DMS53 (cell line): ENCODE measurements at regions not wholly inside any gene's neighbourhood (a gene's known extent, or its start where the extent isn't known, plus 50 kb on each side); places are given as distances from the start of the nearest gene placed in this dataset.
A peak's percentile ranks its signal among the peaks of the same experiment; 100 is the strongest.

Experiments
- DNase-seq: peaks from one replicate; lab custom pipeline; 2025; lab: John Stamatoyannopoulos, UW

DNA sequence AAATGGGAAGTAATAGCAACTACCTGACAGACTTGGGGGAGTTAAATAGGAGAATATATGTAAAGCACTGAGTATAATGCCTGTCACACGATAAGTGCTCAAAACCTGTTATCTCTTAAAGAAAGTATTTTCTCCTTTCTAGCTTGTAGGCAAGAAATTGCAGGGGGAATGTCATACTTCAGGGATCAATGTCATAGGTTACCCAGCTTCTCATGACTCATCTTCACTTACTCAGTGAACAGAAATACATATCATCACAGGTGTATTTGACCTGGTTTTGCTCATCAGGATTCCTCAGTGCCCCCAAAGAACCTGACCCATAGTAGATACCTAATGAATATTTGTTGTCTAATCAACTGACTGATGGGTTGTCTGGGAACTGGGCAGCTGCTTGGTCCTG, 285.0 kb upstream of the ATP2B1 start:
- no peak for DNase-seq

DNA sequence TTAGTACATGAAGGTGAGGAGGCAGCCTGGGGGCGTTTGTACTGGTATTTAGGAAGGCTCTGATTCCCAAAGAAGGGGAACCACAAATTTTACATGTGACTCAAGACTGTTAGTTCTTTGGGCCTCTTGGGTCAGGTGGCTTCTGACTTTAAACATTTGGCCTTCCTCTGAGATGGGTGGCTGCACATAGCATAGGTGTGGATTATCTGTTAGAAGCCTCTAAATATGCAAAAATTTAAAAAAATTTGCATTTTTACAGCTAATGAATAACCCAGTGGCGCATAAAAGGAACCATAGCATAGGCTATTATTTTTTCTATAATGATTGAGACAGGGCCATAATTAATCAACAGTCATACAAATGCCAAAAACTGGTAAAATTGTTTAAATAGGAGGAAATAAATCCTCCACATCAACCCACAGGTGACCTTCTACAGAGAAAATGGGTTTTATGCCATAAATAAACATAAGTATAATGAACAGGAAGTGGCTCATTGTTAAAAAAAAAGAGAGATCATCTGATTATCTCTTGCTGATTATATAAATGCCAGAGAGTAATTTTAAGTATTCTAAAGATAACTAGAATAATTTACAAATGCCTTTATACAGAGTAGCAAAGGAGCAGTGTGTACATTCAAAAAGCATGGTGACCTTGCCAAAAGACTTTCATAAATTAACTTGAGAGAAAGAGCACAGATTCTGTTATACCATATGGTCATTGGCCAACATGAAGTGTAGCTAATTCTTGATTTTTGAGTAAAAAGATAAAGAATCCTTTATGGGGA, 284.2 kb upstream of the ATP2B1 start:
- DNase-seq: peak; percentile 23

- DNase-seq: peak; percentile 40
Observed at GRCh38 chr12:89991807-89992590, 283.4 kb upstream of the ATP2B1 start.

DNA sequence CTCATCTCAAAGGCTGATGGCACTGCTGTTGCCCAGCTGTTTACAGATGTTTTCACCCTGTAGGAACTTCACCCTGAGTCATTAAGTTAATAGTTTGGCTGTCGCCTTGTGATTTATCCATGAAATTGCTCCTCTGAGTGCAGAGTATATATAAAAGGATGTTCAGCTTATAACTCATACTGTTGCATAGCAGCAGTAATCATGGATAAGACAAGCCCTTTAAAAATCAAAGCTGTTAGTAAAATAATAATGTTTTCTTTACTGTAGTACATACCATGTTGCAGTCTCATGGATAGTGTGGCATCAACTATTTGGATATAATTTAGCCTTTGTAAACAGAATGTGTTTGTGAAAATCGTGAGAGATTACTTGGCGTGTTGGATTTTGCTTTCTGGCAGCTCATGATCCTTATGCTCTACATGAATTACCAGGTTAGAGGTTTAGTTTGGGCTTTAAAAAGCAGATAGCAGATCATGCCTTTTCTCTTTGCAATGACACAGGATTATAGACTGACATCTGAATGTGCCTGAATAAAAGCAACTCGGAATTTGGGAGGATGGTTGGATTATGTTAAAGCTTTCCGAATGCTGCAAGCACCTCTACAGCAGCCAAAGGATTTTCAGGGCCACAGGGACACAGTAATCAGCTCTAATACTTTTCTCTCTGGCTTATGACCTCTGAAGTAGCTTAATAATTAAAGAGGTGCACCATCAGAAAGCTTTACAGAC, 279.7 kb upstream of the ATP2B1 start:
- DNase-seq: no peak

- DNase-seq: no peak
Observed at GRCh38 chr12:89985935-89986334, 277.3 kb upstream of the ATP2B1 start.

DNA sequence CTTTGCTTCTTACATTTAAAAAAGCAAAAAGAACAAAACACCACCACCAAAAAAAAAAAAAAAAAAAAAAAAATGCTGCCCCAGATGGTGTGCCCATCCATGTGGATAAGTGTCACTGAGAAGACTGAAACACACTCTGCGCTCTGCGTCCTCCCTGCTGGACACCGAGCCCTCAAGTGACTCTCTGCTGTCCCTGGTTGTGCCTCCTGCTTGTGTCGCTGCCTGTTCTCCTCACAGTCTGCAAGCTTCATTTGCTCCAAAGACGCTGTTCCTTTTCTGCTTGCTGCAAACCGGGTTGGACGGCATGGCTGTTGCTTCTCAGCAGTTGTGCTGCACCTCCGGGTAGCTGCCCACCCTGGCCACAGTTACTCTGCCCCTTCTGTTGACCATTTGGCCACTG, 276.2 kb upstream of the ATP2B1 start:
- DNase-seq: no peak

- no peak for DNase-seq
Observed at GRCh38 chr12:89983622-89984021, 275.0 kb upstream of the ATP2B1 start.

GRCh38 chr12:89980236-89980635, 271.6 kb upstream of the ATP2B1 start:
- no peak for DNase-seq

GRCh38 chr12:89977405-89978085, 268.9 kb upstream of the ATP2B1 start:
- no peak for DNase-seq

GRCh38 chr12:89976866-89977265, 268.2 kb upstream of the ATP2B1 start:
- no peak for DNase-seq

DNA sequence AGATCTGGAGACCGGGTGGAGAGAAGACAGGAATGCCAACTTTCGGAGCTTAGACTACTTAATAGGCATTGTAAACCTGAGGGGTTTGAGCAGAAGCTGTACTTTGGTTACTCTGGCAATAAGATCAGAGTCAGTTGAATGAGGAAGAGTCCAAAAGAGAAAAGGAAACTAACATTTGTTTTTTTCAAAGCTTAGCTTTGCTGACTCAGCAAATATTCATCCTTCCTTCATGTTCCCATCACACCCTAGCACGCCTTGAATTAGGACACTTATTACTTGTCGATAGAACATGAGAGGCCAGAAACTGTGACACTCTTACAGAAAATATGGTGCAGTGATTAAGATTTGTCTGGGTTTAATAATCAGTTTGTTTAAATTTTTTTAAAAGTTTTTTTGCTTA, 266.9 kb upstream of the ATP2B1 start:
- no peak for DNase-seq

DNA sequence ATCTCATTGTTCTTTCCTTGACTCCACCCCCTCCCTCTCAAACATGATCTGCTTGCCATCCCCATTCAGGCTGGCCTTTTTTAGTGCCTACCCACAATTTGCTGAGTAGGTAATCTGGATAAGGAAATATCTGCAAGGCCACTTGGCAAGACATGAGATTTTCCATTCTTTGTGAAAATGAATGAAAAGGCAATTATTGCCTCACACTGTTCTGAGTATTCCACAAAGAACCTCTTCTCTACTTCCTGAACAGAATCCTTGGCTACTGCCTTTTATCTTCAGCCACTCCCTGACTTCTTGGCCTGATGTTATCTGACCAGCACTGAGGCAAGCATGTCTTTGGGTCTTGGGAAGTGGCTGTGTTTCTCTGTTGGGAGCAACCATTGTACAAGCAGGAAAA, 263.2 kb upstream of the ATP2B1 start:
- no peak for DNase-seq

DNA sequence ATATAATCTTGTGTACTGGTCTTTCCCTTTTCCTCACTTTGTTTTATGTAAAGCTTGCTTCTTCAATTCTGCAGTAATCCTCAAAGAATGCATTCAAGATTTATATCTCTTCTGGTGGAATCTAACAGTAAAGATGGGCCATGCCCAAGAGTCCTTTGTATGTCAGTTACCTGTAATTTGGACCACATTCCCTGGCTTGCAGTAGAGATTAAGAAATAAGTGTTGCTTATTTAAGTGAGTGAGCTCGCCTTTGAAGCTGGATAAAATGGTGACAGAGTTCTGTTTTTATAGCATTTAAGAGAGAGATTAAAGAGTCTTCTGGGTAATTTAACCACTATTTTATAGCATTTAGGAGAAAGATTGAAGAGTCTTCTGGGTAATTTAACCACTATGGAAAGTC, 262.1 kb upstream of the ATP2B1 start:
- no peak for DNase-seq

- DNase-seq: no peak
Observed at GRCh38 chr12:89969093-89969492, 260.5 kb upstream of the ATP2B1 start.

GRCh38 chr12:89968151-89968700, 259.6 kb upstream of the ATP2B1 start:
- no peak for DNase-seq

GRCh38 chr12:89966495-89967240, 258.0 kb upstream of the ATP2B1 start:
- no peak for DNase-seq

- no peak for DNase-seq
Observed at GRCh38 chr12:89965993-89966392, 257.4 kb upstream of the ATP2B1 start.

- peak; percentile 57 for DNase-seq
Observed at GRCh38 chr12:89962648-89963047, 254.0 kb upstream of the ATP2B1 start.

- DNase-seq: no peak
Observed at GRCh38 chr12:89960607-89961394, 252.2 kb upstream of the ATP2B1 start.

- peak; percentile 14 for DNase-seq
Observed at GRCh38 chr12:89960011-89960507, 251.4 kb upstream of the ATP2B1 start.
